Gastroesophageal sphincter (tissue), 4 donors: ENCODE measurements at regions not wholly inside any gene's neighbourhood (a gene's known extent, or its start where the extent isn't known, plus 50 kb on each side); places are given as distances from the start of the nearest gene placed in this dataset.

Source experiments
- ATAC-seq: fragments of 150-250 bp; one replicate; pipeline ENCODE4 v1.9.1; 2016; ENCODE audit warnings: mild to moderate bottlenecking, moderate library complexity
- H3K27ac ChIP-seq, 4 donors: fragments of 200-600 bp; sonication (generic) in 3 of 4; 1 replicate in 3 of 4; 2 replicates in 1 of 4; pipeline ENCODE4 v1.5.1; 2016 to 2019
- H3K27me3 ChIP-seq: fragments of 200-600 bp; sonication (generic); one replicate; pipeline ENCODE4 v1.5.1; 2019
- H3K36me3 ChIP-seq, 2 donors: fragments of 200-600 bp; sonication (generic); one replicate each; pipeline ENCODE4 v1.5.1; 2019; ENCODE audit warnings: control low read depth in 1 of 2
- H3K4me1 ChIP-seq, 3 donors: fragments of 200-600 bp; sonication (generic); 1 replicate in 2 of 3; 2 replicates in 1 of 3; pipeline ENCODE4 v1.5.1; 2016 to 2019; ENCODE audit warnings: control low read depth in 2 of 3
- H3K4me3 ChIP-seq, 2 donors: fragments of 200-600 bp; sonication (generic); one replicate each; pipeline ENCODE4 v1.5.1; 2019; ENCODE audit warnings: mild to moderate bottlenecking in 1 of 2, moderate library complexity in 1 of 2
- H3K9me3 ChIP-seq, 3 donors: fragments of 200-600 bp; sonication (generic); one replicate each; pipeline ENCODE4 v1.5.1; 2017 to 2019; ENCODE audit warnings: control low read depth in 2 of 3
- EP300 ChIP-seq: sonication (generic); formaldehyde crosslinking; IDR thresholded peaks from one replicate; pipeline ENCODE4 v1.6.1; 2017; ENCODE audit warnings: antibody characterized with exemption, mild to moderate bottlenecking
- POLR2A ChIP-seq, 2 donors: fragments of 450-650 bp; IDR thresholded peaks; one replicate each; pipeline ENCODE4 v1.6.1; 2017; ENCODE audit warnings: antibody characterized with exemption in 2 of 2, mild to moderate bottlenecking in 2 of 2, moderate library complexity in 1 of 2
- POLR2AphosphoS5 ChIP-seq: sonication (generic); formaldehyde crosslinking; IDR thresholded peaks from one replicate; pipeline ENCODE4 v1.6.1; 2017; ENCODE audit warnings: antibody characterized with exemption
- WGBS, 2 donors: methylation state at CpG; one replicate each; pipeline ENCODE4 v1.1.5; 2018; ENCODE audit warnings: low coverage in 1 of 2; 5-methylcytosine and 5-hydroxymethylcytosine counted together
- TF ChIP-seq, protein P1 (sequence below), 4 experiments: fragments of 200-600 bp in 2 of 4; fragments of 450-650 bp in 2 of 4; sonication (generic) in 1 of 4; IDR thresholded peaks; one replicate each; pipeline ENCODE4 v1.5.1; 2017 to 2019; ENCODE audit warnings: antibody characterized with exemption in 4 of 4, mild to moderate bottlenecking in 2 of 4, moderate library complexity in 2 of 4

DNA sequence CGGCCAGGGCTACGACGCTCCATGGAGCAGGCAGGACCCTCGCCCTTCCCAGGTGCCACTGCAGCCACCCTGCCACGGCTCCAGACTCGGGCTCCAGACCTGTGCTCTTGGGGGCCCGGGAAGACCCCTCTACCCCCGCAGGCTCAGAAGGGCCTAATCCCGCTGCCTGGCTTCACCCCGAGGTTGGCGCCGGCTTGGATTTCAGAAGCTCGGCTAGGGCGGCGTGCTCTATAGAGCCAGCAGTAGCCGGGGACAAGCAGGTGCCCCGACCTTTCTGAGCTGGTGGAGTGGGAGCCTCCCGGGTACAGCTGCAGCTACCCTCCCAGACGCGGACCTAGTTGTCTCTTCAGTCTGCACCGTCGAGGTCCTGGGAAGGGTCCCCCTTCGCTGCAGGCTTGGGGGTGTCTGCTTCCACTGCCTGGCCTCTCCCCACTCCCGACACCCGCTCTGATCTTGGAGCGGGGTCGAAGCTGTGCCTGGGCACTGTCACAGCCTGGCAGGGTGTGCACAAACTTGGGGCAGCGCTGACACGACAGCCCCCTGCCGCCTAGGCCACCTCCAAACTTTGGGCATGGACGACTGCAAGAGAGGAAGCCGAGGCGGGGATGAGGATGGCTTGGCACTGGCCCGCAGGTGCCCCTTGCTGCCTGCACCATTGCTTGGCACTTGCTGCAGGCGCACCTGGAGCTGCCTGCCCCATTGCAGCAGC is 1366.1 kb upstream of the CDH9 start:
- no CpG with 5 or more reads among the region's 35 CpGs for WGBS, 2 donors
- Histone ChIP-seq H3K27me3 (no peaks in the 10 kb centered on the region), H3K36me3 (no peaks in the 10 kb centered on the region), H3K9me3 (no peaks in the 10 kb centered on the region), H3K4me3 (no peak overlapping the region), H3K27ac (no peak overlapping the region), H3K4me1 (no peaks in the 10 kb centered on the region)
- TF ChIP-seq, protein P1, sequence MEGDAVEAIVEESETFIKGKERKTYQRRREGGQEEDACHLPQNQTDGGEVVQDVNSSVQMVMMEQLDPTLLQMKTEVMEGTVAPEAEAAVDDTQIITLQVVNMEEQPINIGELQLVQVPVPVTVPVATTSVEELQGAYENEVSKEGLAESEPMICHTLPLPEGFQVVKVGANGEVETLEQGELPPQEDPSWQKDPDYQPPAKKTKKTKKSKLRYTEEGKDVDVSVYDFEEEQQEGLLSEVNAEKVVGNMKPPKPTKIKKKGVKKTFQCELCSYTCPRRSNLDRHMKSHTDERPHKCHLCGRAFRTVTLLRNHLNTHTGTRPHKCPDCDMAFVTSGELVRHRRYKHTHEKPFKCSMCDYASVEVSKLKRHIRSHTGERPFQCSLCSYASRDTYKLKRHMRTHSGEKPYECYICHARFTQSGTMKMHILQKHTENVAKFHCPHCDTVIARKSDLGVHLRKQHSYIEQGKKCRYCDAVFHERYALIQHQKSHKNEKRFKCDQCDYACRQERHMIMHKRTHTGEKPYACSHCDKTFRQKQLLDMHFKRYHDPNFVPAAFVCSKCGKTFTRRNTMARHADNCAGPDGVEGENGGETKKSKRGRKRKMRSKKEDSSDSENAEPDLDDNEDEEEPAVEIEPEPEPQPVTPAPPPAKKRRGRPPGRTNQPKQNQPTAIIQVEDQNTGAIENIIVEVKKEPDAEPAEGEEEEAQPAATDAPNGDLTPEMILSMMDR (IDR thresholded peaks at IDR 0.05), result no peak
- no peak for TF ChIP-seq POLR2A (IDR thresholded peaks at IDR 0.05)
- no peak for TF ChIP-seq POLR2AphosphoS5
- no peak for TF ChIP-seq EP300
- ATAC-seq, result peak; percentile 20

DNA sequence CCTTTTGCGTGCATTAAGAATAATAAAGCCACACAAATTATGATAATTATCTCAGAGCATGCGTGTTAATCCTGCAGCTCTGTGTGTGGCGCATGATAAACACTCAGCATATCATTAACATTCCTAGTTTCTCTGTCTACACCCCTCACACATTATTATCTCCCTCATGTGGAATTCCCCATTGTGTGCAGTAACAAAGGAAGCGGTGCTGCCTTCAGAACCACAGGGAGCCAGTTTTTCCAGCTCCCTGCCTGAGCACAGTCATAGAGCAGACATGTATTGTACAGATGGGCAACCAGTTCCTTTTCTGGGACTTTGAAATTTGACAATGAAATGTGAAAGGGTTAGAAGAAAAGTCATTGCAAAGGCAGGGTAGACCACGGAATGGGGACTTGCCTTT is 1365.5 kb upstream of the CDH9 start:
- no peak for ATAC-seq
- H3K27me3 ChIP-seq, result no peaks in the 10 kb centered on the region
- H3K4me3 ChIP-seq, result no peak overlapping the region
- H3K4me1 ChIP-seq, result no peaks in the 10 kb centered on the region
- no peak overlapping the region for H3K27ac ChIP-seq
- H3K36me3 ChIP-seq, result no peaks in the 10 kb centered on the region
- WGBS, 2 donors, result 84 to 92% methylated on average over 3 to 5 of the region's 5 CpGs
- no peaks in the 10 kb centered on the region for H3K9me3 ChIP-seq
- TF ChIP-seq, protein P1 (IDR thresholded peaks at IDR 0.05), result no peak

DNA sequence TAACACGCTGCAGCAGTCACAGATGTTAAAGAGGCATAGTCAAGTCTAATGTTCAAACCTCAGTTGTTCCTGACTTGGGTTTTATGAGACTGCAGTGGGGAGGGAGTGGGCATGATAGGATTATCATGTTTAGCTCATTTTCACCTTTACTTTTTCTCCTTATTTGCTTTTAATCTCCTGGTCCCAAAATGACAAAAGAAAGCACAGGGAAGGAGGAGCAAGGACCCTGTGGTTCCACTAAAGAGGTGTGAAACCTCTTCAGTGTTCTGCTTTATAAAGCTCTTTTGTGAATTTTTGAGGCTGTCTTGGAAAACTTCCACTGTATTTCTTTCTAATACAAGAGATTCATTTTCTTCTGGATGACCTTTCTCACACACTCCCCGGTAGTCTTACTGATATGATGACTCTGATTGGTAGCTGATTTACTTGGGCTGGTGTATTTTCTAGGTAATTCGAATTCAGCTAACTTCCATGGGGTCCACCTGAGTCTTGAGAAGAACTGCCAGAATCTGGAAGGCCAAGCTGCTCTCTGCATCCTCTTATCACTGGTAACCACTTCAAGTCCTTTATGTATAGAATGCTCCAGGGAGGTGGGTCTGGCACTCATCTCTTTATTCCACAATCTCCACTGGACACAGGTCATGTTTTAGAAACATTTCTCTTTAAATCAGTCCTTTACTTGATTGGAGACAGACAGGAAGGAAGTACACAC is 1364.4 kb upstream of the CDH9 start:
- Histone ChIP-seq H3K4me1 (no peaks in the 10 kb centered on the region), H3K27me3 (no peaks in the 10 kb centered on the region), H3K36me3 (no peaks in the 10 kb centered on the region), H3K27ac (no peak overlapping the region), H3K9me3 (no peaks in the 10 kb centered on the region), H3K4me3 (no peak overlapping the region)
- 80 to 100% methylated on average over 1 to 3 of the region's 3 CpGs for WGBS, 2 donors
- TF ChIP-seq POLR2A (IDR thresholded peaks at IDR 0.05) (no peak), EP300 (no peak), POLR2AphosphoS5 (no peak)
- TF ChIP-seq, protein P1 (IDR thresholded peaks at IDR 0.05), result no peak
- no peak for ATAC-seq

DNA sequence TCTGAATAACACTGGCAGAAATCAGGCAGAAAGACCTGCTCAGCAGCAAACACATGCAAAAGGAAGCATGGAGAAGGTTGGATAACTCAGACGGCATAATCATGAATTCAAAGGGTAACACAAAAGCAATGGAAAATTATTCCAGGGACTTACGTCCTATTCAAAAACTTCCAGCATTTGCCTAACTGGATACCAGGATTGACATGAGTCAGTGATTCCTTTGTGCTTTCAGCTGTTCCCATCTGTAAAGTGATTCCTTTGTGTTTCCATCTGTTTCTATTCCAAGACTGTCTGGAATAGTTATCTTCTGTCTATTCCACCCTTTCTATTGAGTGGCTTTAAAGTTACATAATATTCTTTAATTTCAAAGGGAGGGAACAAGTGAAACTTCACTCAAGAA is 1361.7 kb upstream of the CDH9 start:
- H3K27ac ChIP-seq, result no peak overlapping the region
- H3K4me1 ChIP-seq, result no peaks in the 10 kb centered on the region
- ATAC-seq, result no peak
- no peaks in the 10 kb centered on the region for H3K36me3 ChIP-seq
- WGBS, 2 donors, result 69 to 81% methylated on average over 2 of the region's 2 CpGs
- TF ChIP-seq, protein P1 (IDR thresholded peaks at IDR 0.05), result no peak
- TF ChIP-seq POLR2A (IDR thresholded peaks at IDR 0.05), result no peak
- TF ChIP-seq POLR2AphosphoS5, result no peak
- no peak for TF ChIP-seq EP300
- no peaks in the 10 kb centered on the region for H3K9me3 ChIP-seq
- H3K27me3 ChIP-seq, result no peaks in the 10 kb centered on the region
- no peak overlapping the region for H3K4me3 ChIP-seq

- Histone ChIP-seq H3K36me3 (no peaks in the 10 kb centered on the region), H3K4me3 (no peak overlapping the region), H3K27me3 (no peaks in the 10 kb centered on the region), H3K4me1 (no peaks in the 10 kb centered on the region), H3K9me3 (no peaks in the 10 kb centered on the region), H3K27ac (no peak overlapping the region)
- TF ChIP-seq POLR2A (IDR thresholded peaks at IDR 0.05), result no peak
- TF ChIP-seq EP300, result no peak
- no peak for TF ChIP-seq POLR2AphosphoS5
- TF ChIP-seq, protein P1 (IDR thresholded peaks at IDR 0.05), result no peak
- ATAC-seq, result no peak
Measured at GRCh38 chr5:28399211-28399610, 1360.8 kb upstream of the CDH9 start.
